ENCODE measurements at regions not wholly inside any gene's neighbourhood (a gene's known extent, or its start where the extent isn't known, plus 50 kb on each side); places are given as distances from the start of the nearest gene placed in this dataset.
"Not testable (repeated sequence)": the region's sequence is repeated elsewhere in the genome, so short reads cannot be mapped to it uniquely, and the experiment has no call there.

DNA sequence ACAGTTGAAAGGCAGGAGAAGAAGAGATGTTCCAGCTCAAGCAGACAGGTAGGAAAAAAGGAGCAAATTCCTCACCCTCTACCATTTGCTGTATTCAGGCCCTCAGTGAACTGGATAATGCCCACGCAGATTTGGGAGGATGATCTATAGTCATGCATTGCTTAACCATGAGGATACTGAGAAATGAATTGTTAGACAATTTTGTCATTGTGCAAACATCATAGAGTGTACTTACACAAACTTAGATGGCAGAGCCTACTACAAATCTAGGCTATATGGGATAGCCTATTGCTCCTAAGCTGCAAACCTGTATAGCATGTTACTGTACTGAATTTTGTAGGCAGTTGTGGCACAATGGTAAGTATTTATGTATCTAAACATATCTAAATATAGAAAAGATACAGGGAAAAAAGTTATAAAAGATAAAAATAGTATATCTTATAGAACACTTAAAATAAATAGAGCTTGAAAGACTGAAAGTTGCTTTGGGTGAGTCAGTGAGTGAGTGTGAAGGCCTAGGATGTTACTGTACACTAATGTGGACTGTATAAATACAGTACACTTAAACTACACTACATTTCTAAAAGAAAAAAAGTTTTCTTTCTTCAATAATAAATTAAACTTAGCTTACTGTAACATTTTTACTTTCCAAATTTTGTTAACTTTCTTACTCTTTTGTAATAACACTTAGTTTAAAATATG, 672.3 kb downstream of the UTRN start:
- no peaks in the 10 kb centered on the region for H3K4me1 ChIP-seq
- H3K4me3 ChIP-seq = no peak overlapping the region
- no peaks in the 10 kb centered on the region for H3K27me3 ChIP-seq
- intact Hi-C loops (cut with DNase I) = no loop called here
- TF ChIP-seq, protein P1, sequence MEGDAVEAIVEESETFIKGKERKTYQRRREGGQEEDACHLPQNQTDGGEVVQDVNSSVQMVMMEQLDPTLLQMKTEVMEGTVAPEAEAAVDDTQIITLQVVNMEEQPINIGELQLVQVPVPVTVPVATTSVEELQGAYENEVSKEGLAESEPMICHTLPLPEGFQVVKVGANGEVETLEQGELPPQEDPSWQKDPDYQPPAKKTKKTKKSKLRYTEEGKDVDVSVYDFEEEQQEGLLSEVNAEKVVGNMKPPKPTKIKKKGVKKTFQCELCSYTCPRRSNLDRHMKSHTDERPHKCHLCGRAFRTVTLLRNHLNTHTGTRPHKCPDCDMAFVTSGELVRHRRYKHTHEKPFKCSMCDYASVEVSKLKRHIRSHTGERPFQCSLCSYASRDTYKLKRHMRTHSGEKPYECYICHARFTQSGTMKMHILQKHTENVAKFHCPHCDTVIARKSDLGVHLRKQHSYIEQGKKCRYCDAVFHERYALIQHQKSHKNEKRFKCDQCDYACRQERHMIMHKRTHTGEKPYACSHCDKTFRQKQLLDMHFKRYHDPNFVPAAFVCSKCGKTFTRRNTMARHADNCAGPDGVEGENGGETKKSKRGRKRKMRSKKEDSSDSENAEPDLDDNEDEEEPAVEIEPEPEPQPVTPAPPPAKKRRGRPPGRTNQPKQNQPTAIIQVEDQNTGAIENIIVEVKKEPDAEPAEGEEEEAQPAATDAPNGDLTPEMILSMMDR (IDR thresholded peaks at IDR 0.05) = no peak
- no peaks in the 10 kb centered on the region for H3K9me3 ChIP-seq
- no peak overlapping the region for H3K27ac ChIP-seq
- DNase-seq = no peak
- no peak for ATAC-seq
- H3K36me3 ChIP-seq = no peaks in the 10 kb centered on the region

DNA sequence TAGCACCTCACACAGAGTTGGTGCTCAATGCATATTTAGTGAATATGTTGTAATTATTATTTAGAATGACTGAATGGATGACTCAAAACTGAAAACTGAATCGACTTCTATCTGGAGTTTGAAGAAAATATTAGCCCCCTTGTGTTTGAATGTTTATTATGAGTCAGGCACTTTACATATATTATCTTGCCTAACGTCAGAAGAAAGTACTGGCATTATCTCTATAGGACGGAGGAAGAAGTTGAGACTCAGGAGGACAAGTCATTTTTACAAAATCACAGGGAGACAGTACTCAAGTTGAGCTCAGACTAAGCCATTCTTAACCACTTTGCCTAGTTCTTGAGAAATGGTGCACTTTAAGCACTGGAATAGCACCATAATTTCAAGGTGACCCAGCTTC, 684.0 kb downstream of the UTRN start:
- ATAC-seq (no peak), DNase-seq (no peak)
- intact Hi-C loops (cut with DNase I) = no loop called here
- Histone ChIP-seq H3K36me3 (no peaks in the 10 kb centered on the region), H3K27ac (no peak overlapping the region), H3K27me3 (no peaks in the 10 kb centered on the region), H3K9me3 (peaks cover 0 to 5% of the 10 kb centered on the region in 2 donors), H3K4me1 (no peaks in the 10 kb centered on the region), H3K4me3 (no peak overlapping the region)
- TF ChIP-seq, protein P1 (IDR thresholded peaks at IDR 0.05) = no peak

DNA sequence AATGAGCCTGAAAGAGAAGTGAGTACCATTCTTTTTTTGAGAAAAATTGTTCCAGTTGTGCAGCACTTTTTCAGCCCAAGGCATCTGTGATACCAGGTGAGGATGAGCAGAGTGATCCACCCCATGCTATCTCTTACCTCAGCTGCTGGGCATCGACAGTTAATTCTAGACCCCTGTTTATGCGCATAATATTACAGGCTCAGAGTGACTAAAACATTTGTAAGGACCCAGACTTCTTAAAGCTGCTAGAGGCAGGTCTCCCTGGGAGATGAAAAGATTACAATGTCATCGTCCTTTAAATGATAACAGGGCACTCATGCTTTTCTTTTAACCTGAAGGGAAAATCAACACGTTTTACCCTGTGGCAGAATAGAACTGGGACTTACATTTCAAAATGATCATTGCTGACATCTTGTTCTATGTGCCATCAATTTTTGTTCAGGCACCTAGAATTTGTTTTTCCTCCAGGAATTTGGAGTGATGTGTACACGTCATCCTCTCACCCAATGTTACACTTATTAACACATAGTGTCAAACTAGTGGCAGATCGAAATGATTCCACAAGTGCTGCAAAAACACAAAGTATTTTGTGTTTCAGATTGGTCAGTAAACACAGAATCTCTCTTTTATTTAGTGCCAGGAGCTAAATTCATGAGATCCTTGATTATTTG, 684.6 kb downstream of the UTRN start:
- Histone ChIP-seq H3K27me3 (no peaks in the 10 kb centered on the region), H3K4me3 (no peak overlapping the region), H3K27ac (no peak overlapping the region), H3K36me3 (no peaks in the 10 kb centered on the region), H3K9me3 (peaks cover 0 to 5% of the 10 kb centered on the region in 2 donors), H3K4me1 (no peaks in the 10 kb centered on the region)
- ATAC-seq = no peak
- DNase-seq = no peak
- TF ChIP-seq, protein P1 (IDR thresholded peaks at IDR 0.05) = no peak
- intact Hi-C loops (cut with DNase I) = no loop called here

DNA sequence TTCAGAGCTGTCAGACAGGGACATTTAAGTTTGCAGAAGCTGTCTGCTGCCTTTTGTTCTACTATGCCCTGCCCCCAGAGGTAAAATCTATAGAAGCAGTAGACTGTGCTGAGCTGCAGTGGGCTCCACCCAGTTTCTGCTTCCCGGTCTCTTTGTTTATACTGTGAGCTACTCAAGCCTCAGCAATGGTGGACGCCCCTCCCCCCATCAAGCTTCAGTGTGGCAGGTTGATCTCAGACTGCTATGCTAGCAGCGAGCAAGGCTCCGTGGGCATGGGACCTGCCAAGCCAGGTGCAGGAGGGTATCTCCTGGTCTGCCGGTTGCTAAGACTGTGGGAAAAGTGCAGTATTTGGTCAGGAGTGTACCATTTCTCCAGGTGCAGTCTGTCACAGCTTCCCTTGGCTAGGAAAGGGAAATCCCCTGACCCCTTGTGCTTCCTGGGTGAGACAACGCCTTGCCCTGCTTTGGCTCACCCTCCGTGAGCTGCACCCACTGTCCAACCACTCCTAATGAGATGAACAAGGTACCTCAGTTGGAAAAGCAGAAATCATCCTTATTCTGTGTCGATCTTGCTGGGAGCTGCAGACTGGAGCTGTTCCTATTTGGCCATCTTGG, 692.2 kb downstream of the UTRN start:
- H3K4me1 ChIP-seq; H3K27me3 ChIP-seq; H3K27ac ChIP-seq; H3K4me3 ChIP-seq; H3K9me3 ChIP-seq; intact Hi-C loops (cut with DNase I); H3K36me3 ChIP-seq: not testable (repeated sequence)
- peak in 3 of 4 donors; percentile 50 to 65 (median 51) for DNase-seq
- peak; percentile 96 for ATAC-seq

DNA sequence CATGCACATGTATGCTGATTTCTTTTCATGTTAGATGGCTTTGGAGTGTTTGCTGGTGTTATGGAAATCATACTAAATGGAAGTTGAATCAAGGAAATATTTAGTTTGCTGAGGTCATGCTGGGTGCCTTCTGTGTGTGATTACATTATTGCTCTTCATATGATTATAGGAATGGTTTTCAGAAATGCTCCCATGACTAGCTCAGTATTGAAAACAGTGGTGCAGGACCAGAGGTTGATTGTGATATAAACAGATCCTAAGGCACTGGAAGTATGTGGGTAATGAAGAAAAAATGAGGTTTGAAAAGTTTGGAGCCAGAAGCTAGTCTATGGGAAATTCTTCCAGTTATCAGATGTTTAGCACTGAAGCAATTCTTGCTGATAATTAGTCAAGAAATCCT, 693.1 kb downstream of the UTRN start:
- H3K27ac ChIP-seq = no peak overlapping the region
- no peaks in the 10 kb centered on the region for H3K4me1 ChIP-seq
- DNase-seq = no peak
- TF ChIP-seq, protein P1 (IDR thresholded peaks at IDR 0.05) = no peak
- no peak overlapping the region for H3K4me3 ChIP-seq
- H3K36me3 ChIP-seq = no peaks in the 10 kb centered on the region
- H3K27me3 ChIP-seq = no peaks in the 10 kb centered on the region
- no peak for ATAC-seq
- intact Hi-C loops (cut with DNase I) = no loop called here
- peaks cover 0 to 5% of the 10 kb centered on the region in 2 donors for H3K9me3 ChIP-seq
